ENCODE measurements at regions not wholly inside any gene's neighbourhood (a gene's known extent, or its start where the extent isn't known, plus 50 kb on each side); places are given as distances from the start of the nearest gene placed in this dataset.

GRCh38 chr13:59445812-59446211, 717.9 kb downstream of the DIAPH3 start:
- TF ChIP-seq CTCF (IDR thresholded peaks at IDR 0.05; ENCODE audit: insufficient read depth, low read depth, low read length) (no peak), EZH2 (IDR thresholded peaks at IDR 0.05; ENCODE audit: insufficient read depth, low read length) (no peak)
